Neural progenitor cell (in vitro differentiated cells): ENCODE measurements at regions not wholly inside any gene's neighbourhood (a gene's known extent, or its start where the extent isn't known, plus 50 kb on each side); places are given as distances from the start of the nearest gene placed in this dataset.

Experiments used
- EZH2 ChIP-seq: fragments of 200-600 bp; sonication (generic); IDR thresholded peaks from 2 replicates; pipeline ENCODE4 v1.6.1; 2017; ENCODE audit warnings: antibody characterized with exemption, mild to moderate bottlenecking, moderate library complexity
- TF ChIP-seq, protein P1 (sequence below): fragments of 200-600 bp; sonication (generic); IDR thresholded peaks from 2 replicates; pipeline ENCODE4 v1.5.1; 2017; ENCODE audit warnings: antibody characterized with exemption, mild to moderate bottlenecking

DNA sequence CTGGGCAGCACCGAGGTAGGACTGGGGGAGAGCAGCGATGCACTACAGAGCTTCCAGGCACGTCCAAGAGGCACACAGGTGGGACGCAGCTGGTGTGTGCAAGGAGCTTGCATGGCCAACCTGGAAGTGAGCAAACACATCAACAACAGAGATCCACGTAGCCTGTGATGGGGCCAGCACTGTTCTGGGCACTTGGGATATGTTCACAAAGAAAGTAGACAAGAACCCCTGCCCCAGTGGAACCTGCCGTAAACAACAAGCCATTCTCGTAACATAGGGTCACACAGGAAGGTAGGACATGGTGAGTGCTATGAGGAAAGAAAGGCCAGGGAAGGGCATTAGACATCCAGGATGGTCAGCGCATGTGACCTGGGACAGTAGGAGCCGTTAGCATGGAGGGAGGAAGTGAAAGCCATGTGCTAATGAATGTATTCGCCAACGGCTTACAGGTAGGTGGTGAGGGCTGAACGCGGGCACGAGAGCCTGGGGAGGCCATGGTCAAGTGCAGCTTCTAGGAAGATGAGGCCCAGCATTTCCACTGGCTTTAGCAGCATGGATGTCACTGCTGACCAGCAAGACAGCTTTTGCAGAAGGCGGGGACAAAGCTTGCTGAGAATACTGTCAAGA lies 105.5 kb downstream of the TEX26 start:
- TF ChIP-seq EZH2 = no peak
- TF ChIP-seq, protein P1, sequence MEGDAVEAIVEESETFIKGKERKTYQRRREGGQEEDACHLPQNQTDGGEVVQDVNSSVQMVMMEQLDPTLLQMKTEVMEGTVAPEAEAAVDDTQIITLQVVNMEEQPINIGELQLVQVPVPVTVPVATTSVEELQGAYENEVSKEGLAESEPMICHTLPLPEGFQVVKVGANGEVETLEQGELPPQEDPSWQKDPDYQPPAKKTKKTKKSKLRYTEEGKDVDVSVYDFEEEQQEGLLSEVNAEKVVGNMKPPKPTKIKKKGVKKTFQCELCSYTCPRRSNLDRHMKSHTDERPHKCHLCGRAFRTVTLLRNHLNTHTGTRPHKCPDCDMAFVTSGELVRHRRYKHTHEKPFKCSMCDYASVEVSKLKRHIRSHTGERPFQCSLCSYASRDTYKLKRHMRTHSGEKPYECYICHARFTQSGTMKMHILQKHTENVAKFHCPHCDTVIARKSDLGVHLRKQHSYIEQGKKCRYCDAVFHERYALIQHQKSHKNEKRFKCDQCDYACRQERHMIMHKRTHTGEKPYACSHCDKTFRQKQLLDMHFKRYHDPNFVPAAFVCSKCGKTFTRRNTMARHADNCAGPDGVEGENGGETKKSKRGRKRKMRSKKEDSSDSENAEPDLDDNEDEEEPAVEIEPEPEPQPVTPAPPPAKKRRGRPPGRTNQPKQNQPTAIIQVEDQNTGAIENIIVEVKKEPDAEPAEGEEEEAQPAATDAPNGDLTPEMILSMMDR = no peak
